ENCODE measurements at regions not wholly inside any gene's neighbourhood (a gene's known extent, or its start where the extent isn't known, plus 50 kb on each side); places are given as distances from the start of the nearest gene placed in this dataset.

- 51 to 55% methylated on average over 14 of the region's 14 CpGs for WGBS, 2 donors
- Histone ChIP-seq H3K27me3 (no peaks in the 10 kb centered on the region), H3K4me3 (no peak overlapping the region), H3K9me3 (no peaks in the 10 kb centered on the region), H3K36me3 (peaks cover 0 to 18% (median 0%) of the 10 kb centered on the region in 3 donors), H3K27ac (no peak overlapping the region), H3K4me1 (peaks cover 20 to 34% (median 25%) of the 10 kb centered on the region in 3 donors)
- ATAC-seq (peak; percentile 77 to 84 (median 84)), DNase-seq (peak; percentile 41 to 84 (median 68)), FAIRE-seq (no peak)
- peak; percentile 83 to 92 (median 86) for TF ChIP-seq CTCF (IDR thresholded peaks at IDR 0.05)
- intact Hi-C loops (cut with DNase I) = no loop called here
Measured at GRCh38 chr10:94279835-94280709, 82.7 kb downstream of the NOC3L start.

GRCh38 chr10:94281654-94282053 is 81.1 kb downstream of the NOC3L start:
- Histone ChIP-seq H3K9me3 (no peaks in the 10 kb centered on the region), H3K27ac (no peak overlapping the region), H3K27me3 (no peaks in the 10 kb centered on the region), H3K36me3 (peaks cover 0 to 21% (median 0%) of the 10 kb centered on the region in 3 donors), H3K4me3 (no peak overlapping the region), H3K4me1 (peaks cover 15 to 23% (median 20%) of the 10 kb centered on the region in 3 donors)
- intact Hi-C loops (cut with DNase I) = no loop called here
- FAIRE-seq (no peak), ATAC-seq (no peak), DNase-seq (no peak)
- 87 to 95% methylated on average over 5 of the region's 5 CpGs for WGBS, 2 donors
- no peak for TF ChIP-seq CTCF (IDR thresholded peaks at IDR 0.05)

GRCh38 chr10:94282369-94282768 is 80.4 kb downstream of the NOC3L start:
- intact Hi-C loops (cut with DNase I) = no loop called here
- ATAC-seq (no peak), FAIRE-seq (no peak), DNase-seq (no peak)
- no peak overlapping the region for H3K27ac ChIP-seq
- no peak overlapping the region for H3K4me3 ChIP-seq
- WGBS, 2 donors = 68 to 83% methylated on average over 2 of the region's 2 CpGs
- no peaks in the 10 kb centered on the region for H3K27me3 ChIP-seq
- peaks cover 8 to 20% (median 16%) of the 10 kb centered on the region in 3 donors for H3K4me1 ChIP-seq
- TF ChIP-seq CTCF (IDR thresholded peaks at IDR 0.05) = no peak
- no peaks in the 10 kb centered on the region for H3K9me3 ChIP-seq
- H3K36me3 ChIP-seq = peaks cover 0 to 21% (median 0%) of the 10 kb centered on the region in 3 donors
